K562 (cell line): ENCODE measurements at regions not wholly inside any gene's neighbourhood (a gene's known extent, or its start where the extent isn't known, plus 50 kb on each side); places are given as distances from the start of the nearest gene placed in this dataset.
A peak's percentile ranks its signal among the peaks of the same experiment; 100 is the strongest.

ENCODE experiments used
- ATAC-seq: fragments of 200-7000 bp; cut with Tn5 transposase; 3 replicates; pipeline ENCODE4 v1.9.1; 2020; ENCODE audit warnings: moderate library complexity
- BruUV-seq: library from RNA; stranded (reverse); fragments of 400-500 nt; replicated peaks from 2 replicates; lab custom pipeline; 2021; lab: Mats Ljungman, UMichigan
- CTCF ChIA-PET: fragments of 300-600 bp; formaldehyde crosslinking; extraction: SDS; loops from one replicate; lab custom pipeline; 2021; ENCODE audit warnings: low intra/inter-chr PET ratio; lab: Yijun Ruan, JAX
- POLR2A ChIA-PET: fragments of 300-600, 350-650 bp; sonication (Branson Sonifier 250); formaldehyde crosslinking; extraction: SDS; loops from one replicate; lab custom pipeline; 2021; ENCODE audit warnings: antibody characterized with exemption, inconsistent platforms; lab: Yijun Ruan, JAX
- DNase-seq, 4 experiments: peaks; one replicate each; pipeline versions ENCODE4 v3.0.0 to v3.0.0-alpha.2; 2011 to 2018; ENCODE audit warnings: low spot score in 3 of 4, mixed read lengths in 3 of 4; ENCODE audit errors: extremely low read depth in 1 of 4
- FAIRE-seq: peaks from 2 replicates; lab custom pipeline; 2011; peaks lifted over from hg19 to GRCh38; lab: Jason Lieb, UNC
- H2AFZ ChIP-seq: 2 replicates; pipeline ENCODE4 v1.6.0; 2011; ENCODE audit warnings: low read depth, low read length, control low read depth, inconsistent platforms
- H3K27ac ChIP-seq: fragments of 200-600 bp; 3 replicates; pipeline ENCODE4 v1.8.0; 2011; ENCODE audit warnings: low read depth, mild to moderate bottlenecking, control low read depth, inconsistent platforms, low read length, moderate library complexity, mixed read lengths; ENCODE audit errors: extremely low read depth
- H3K27me3 ChIP-seq, 2 experiments: fragments of 300-600 bp in 1 of 2; 2 replicates in 1 of 2; 3 replicates in 1 of 2; pipeline versions ENCODE4 v1.6.0 to v1.8.0; 2011; ENCODE audit warnings: inconsistent platforms in 2 of 2, low read length in 2 of 2, mild to moderate bottlenecking in 1 of 2, mixed read lengths in 1 of 2, moderate library complexity in 1 of 2; ENCODE audit not compliant: control insufficient read depth in 2 of 2, insufficient read depth in 2 of 2
- H3K36me3 ChIP-seq: fragments of 300-600 bp; 3 replicates; pipeline ENCODE4 v1.8.0; 2011; ENCODE audit warnings: mild to moderate bottlenecking, low read length, inconsistent platforms; ENCODE audit not compliant: control insufficient read depth, insufficient read depth
- H3K4me1 ChIP-seq, 2 experiments: fragments of 200-600 bp in 1 of 2; replicated peaks in 1 of 2; 2 replicates in 1 of 2; 3 replicates in 1 of 2; pipeline versions ENCODE4 v1.5.1 to v1.8.0; 2011; ENCODE audit warnings: inconsistent platforms in 2 of 2, low read length in 2 of 2, mild to moderate bottlenecking in 1 of 2, mixed read lengths in 1 of 2, moderate library complexity in 1 of 2; ENCODE audit not compliant: control insufficient read depth in 2 of 2, insufficient read depth in 2 of 2
- H3K4me2 ChIP-seq: 2 replicates; pipeline ENCODE4 v1.6.1; 2011; ENCODE audit warnings: low read length, control low read depth, inconsistent platforms, mixed read lengths; ENCODE audit not compliant: insufficient read depth
- H3K4me3 ChIP-seq: fragments of 200-600 bp; sonication (generic), shearing (Covaris generic); 2 replicates; pipeline ENCODE4 v1.5.1; 2016; ENCODE audit warnings: control low read depth, inconsistent platforms
- H3K79me2 ChIP-seq: fragments of 200-600 bp; 3 replicates; pipeline ENCODE4 v1.8.0; 2011; ENCODE audit warnings: low read length, inconsistent platforms; ENCODE audit not compliant: control insufficient read depth, insufficient read depth
- H3K9ac ChIP-seq, 2 experiments: 2 replicates each; pipeline versions ENCODE4 v1.6.0 to v1.6.1; 2011; ENCODE audit warnings: low read depth in 2 of 2, low read length in 2 of 2, control low read depth in 1 of 2, inconsistent platforms in 1 of 2, mild to moderate bottlenecking in 1 of 2, mixed read lengths in 1 of 2; ENCODE audit not compliant: insufficient read depth in 1 of 2
- H3K9me1 ChIP-seq: one replicate; pipeline ENCODE4 v1.6.0; 2011; ENCODE audit warnings: inconsistent platforms, mild to moderate bottlenecking, low read length, moderate library complexity; ENCODE audit not compliant: control insufficient read depth, insufficient read depth
- H3K9me3 ChIP-seq: replicated peaks from 2 replicates; pipeline ENCODE4 v1.5.1; 2011; ENCODE audit warnings: low read depth, low read length, inconsistent platforms; ENCODE audit not compliant: control insufficient read depth, insufficient read depth
- H4K20me1 ChIP-seq: replicated peaks from 2 replicates; pipeline ENCODE4 v1.6.1; 2011; ENCODE audit warnings: low read length, inconsistent platforms, mixed read lengths; ENCODE audit not compliant: control insufficient read depth, insufficient read depth
- DMBX1 ChIP-seq: fragments of 250-450 bp; sonication (Bioruptor Pico); IDR thresholded peaks from 2 replicates; pipeline ENCODE4 v1.8.0; 2022; ENCODE audit warnings: inconsistent platforms, mild to moderate bottlenecking, moderate library complexity, borderline replicate concordance
- E2F4 ChIP-seq: sonication (generic); formaldehyde crosslinking; IDR thresholded peaks from 2 replicates; pipeline ENCODE4 v1.8.0; 2022; ENCODE audit warnings: mild to moderate bottlenecking, low read depth, missing genetic modification reagents
- EZH2 ChIP-seq: IDR thresholded peaks from 2 replicates; pipeline ENCODE4 v1.6.1; 2012; ENCODE audit warnings: low read depth, mild to moderate bottlenecking, inconsistent platforms, low read length, borderline replicate concordance
- GATAD2A ChIP-seq: fragments of 450-650 bp; IDR thresholded peaks from 2 replicates; pipeline ENCODE4 v1.6.1; 2017
- HMGN3 ChIP-seq: IDR thresholded peaks from 2 replicates; pipeline ENCODE4 v1.6.1; 2011; ENCODE audit warnings: borderline replicate concordance, low read depth, mild to moderate bottlenecking, mixed read lengths, low read length; ENCODE audit not compliant: insufficient read length; ENCODE audit errors: extremely low read depth
- NFIC ChIP-seq: fragments of 450-650 bp; IDR thresholded peaks from 2 replicates; pipeline ENCODE4 v1.6.1; 2017; ENCODE audit warnings: mild to moderate bottlenecking, inconsistent platforms
- NONO ChIP-seq, 2 experiments: fragments of 200-400 bp in 1 of 2; fragments of 450-650 bp in 1 of 2; formaldehyde crosslinking in 1 of 2; IDR thresholded peaks; 2 replicates each; pipeline ENCODE4 v1.6.1; 2017; ENCODE audit warnings: low read depth in 2 of 2, mild to moderate bottlenecking in 2 of 2, moderate library complexity in 2 of 2, low read length in 1 of 2
- NR2C1 ChIP-seq, 2 experiments: fragments of 450-650 bp; IDR thresholded peaks; 2 replicates each; pipeline ENCODE4 v1.6.1; 2017; ENCODE audit warnings: mild to moderate bottlenecking in 2 of 2, antibody characterized with exemption in 1 of 2, inconsistent platforms in 1 of 2, missing compliant biosample characterization in 1 of 2, missing genetic modification characterization in 1 of 2
- TEAD4 ChIP-seq, 2 experiments: sonication (generic) in 1 of 2; formaldehyde crosslinking in 1 of 2; IDR thresholded peaks; 2 replicates each; pipeline versions ENCODE4 v1.6.1 to v1.8.0; 2012 to 2022; ENCODE audit warnings: borderline replicate concordance in 1 of 2, inconsistent platforms in 1 of 2, low read length in 1 of 2, mild to moderate bottlenecking in 1 of 2, missing genetic modification reagents in 1 of 2
- TGIF2 ChIP-seq: sonication (generic); formaldehyde crosslinking; IDR thresholded peaks from 2 replicates; pipeline ENCODE4 v1.8.1; 2022; ENCODE audit warnings: mild to moderate bottlenecking, missing genetic modification reagents, moderate library complexity
- ZBTB12 ChIP-seq: fragments of 250-450 bp; sonication (Bioruptor Pico); IDR thresholded peaks from 2 replicates; pipeline ENCODE4 v1.4.0; 2020
- ZNF518B ChIP-seq: fragments of 250-450 bp; sonication (Bioruptor Pico); IDR thresholded peaks from 2 replicates; pipeline ENCODE4 v1.5.0; 2021; ENCODE audit warnings: mild to moderate bottlenecking, moderate library complexity
- WGBS: fragments of 100-300 bp; shearing (Covaris generic); methylation state at CpG from one replicate; pipeline ENCODE4 v1.1.6; 2016; ENCODE audit warnings: low coverage, mixed read lengths; ENCODE audit not compliant: insufficient coverage; ENCODE audit errors: missing lambda C conversion rate; 5-methylcytosine and 5-hydroxymethylcytosine counted together
- in situ Hi-C: fragments of 300-500 bp; cut with MboI; formaldehyde crosslinking; loops from 4 replicates; pipeline ENCODE4 v1.15.0; 2018; ENCODE audit warnings: inconsistent platforms, mixed read lengths
- intact Hi-C: fragments of 100-400 bp; cut with micrococcal nuclease; formaldehyde crosslinking; loops from 2 replicates; pipeline ENCODE4 v1.14.2; 2022
- TF ChIP-seq, protein P1 (sequence below): sonication (generic); formaldehyde crosslinking; IDR thresholded peaks from 2 replicates; pipeline ENCODE4 v1.5.0; 2020; ENCODE audit warnings: missing genetic modification reagents

- peaks cover 2 to 37% of the 10 kb centered on the region in 2 experiments; a peak in 3 of 5 replicates for H3K27me3 ChIP-seq
- no peak overlapping the region for H2AFZ ChIP-seq
- no peak overlapping the region for H3K27ac ChIP-seq
- no peak for DNase-seq
- ATAC-seq: no peak
- no peaks in the 10 kb centered on the region for H3K36me3 ChIP-seq
- no TSS peak for BruUV-seq
- no peaks in the 10 kb centered on the region for H3K9me3 ChIP-seq
- TF ChIP-seq, protein P1, sequence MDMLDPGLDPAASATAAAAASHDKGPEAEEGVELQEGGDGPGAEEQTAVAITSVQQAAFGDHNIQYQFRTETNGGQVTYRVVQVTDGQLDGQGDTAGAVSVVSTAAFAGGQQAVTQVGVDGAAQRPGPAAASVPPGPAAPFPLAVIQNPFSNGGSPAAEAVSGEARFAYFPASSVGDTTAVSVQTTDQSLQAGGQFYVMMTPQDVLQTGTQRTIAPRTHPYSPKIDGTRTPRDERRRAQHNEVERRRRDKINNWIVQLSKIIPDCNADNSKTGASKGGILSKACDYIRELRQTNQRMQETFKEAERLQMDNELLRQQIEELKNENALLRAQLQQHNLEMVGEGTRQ: no peak
- no peak for TF ChIP-seq TGIF2 (CRISPR knock-in tag)
- no peak for TF ChIP-seq HMGN3
- TF ChIP-seq NR2C1 (IDR thresholded peaks at IDR 0.05): no peak
- peak; percentile 45; the same call in 1 of the 2 replicates for TF ChIP-seq NR2C1 (tag; IDR thresholded peaks at IDR 0.05)
- TF ChIP-seq GATAD2A: no peak
- no peak for TF ChIP-seq ZNF518B (CRISPR knock-in tag)
- no peak for TF ChIP-seq TEAD4 (IDR thresholded peaks at IDR 0.05; ENCODE audit: low read length)
- TF ChIP-seq TEAD4 (CRISPR knock-in tag; IDR thresholded peaks at IDR 0.05; ENCODE audit: borderline replicate concordance): no peak
- no peak for TF ChIP-seq ZBTB12 (CRISPR knock-in tag)
- TF ChIP-seq E2F4 (CRISPR knock-in tag): no peak
- TF ChIP-seq NONO (IDR thresholded peaks at IDR 0.05; ENCODE audit: low read depth in 2 of 2, low read length in 1 of 2): no peak
- TF ChIP-seq DMBX1 (CRISPR knock-in tag): no peak
- no peak for TF ChIP-seq EZH2
- TF ChIP-seq NFIC: peak; percentile 76
- ChIA-PET CTCF (no interaction called here), POLR2A (interaction anchor here (0.6 to 1.4 kb wide), 4 partner anchors 8 to 19 kb away, joined by 3 to 4 read pairs (median 4); no protein-coding TSS in a partner anchor)
- intact Hi-C loops: no loop called here
- no peaks in the 10 kb centered on the region for H3K9me1 ChIP-seq
- WGBS: 27% methylated on average over 3 of the region's 3 CpGs
- in situ Hi-C loops: no loop called here
- H3K4me3 ChIP-seq: no peak overlapping the region
- H3K4me1 ChIP-seq: peaks cover 4 to 28% of the 10 kb centered on the region in 2 experiments; a peak in 4 of 5 replicates
- H3K79me2 ChIP-seq: no peaks in the 10 kb centered on the region
- no peak for FAIRE-seq
- H3K4me2 ChIP-seq: no peak overlapping the region
- no peaks in the 10 kb centered on the region; the same call in 1 of the 2 replicates for H4K20me1 ChIP-seq
- 0 out of 4 replicates have a peak overlapping the region, but pooled peaks of 1 of the 2 experiments have one; percentile 12 for H3K9ac ChIP-seq
These were observed 113.6 kb upstream of the ZMIZ1 start for GRCh38 chr10:78955206-78955605.
